HG03135 (cell line): ENCODE measurements at regions not wholly inside any gene's neighbourhood (a gene's known extent, or its start where the extent isn't known, plus 50 kb on each side); places are given as distances from the start of the nearest gene placed in this dataset.

Experiments used
- ATAC-seq: cut with Tn5 transposase; IDR thresholded peaks from one replicate; pipeline ENCODE4 v1.9.1; 2021; ENCODE audit warnings: mild to moderate bottlenecking, moderate library complexity; ENCODE audit not compliant: unreplicated experiment

- no peak for ATAC-seq
These were observed 363.0 kb downstream of the SS18 start for GRCh38 chr18:25727281-25727985.

- ATAC-seq, result no peak
These were observed 364.1 kb downstream of the SS18 start for GRCh38 chr18:25726298-25726697.

- ATAC-seq, result no peak
These were observed 364.9 kb downstream of the SS18 start for GRCh38 chr18:25725501-25725900.

GRCh38 chr18:25724997-25725396, 365.4 kb downstream of the SS18 start:
- no peak for ATAC-seq

GRCh38 chr18:25724121-25724520, 366.3 kb downstream of the SS18 start:
- ATAC-seq, result no peak

- no peak for ATAC-seq
These were observed 361.1 kb upstream of the ZNF521 start for GRCh38 chr18:25713103-25713502.

DNA sequence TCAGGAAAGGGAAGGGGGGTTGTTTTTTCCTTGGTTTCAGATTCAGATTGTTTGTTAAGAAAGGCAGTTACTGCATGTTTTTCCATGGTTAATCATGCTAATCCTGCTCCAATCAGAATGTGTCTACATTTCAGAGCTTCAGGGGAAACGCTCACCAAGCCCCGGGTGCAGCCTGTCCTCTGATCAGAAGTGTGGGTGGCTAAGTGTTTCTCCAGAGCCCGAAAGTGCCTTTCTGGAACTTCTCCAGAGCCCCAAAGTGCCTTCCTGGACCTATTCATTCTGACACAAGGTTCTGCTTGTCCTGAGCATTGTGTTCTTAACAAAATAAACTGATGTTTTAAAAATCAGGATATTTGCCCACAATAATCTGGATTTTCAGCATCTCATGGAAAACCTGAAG, 359.0 kb upstream of the ZNF521 start:
- no peak for ATAC-seq

DNA sequence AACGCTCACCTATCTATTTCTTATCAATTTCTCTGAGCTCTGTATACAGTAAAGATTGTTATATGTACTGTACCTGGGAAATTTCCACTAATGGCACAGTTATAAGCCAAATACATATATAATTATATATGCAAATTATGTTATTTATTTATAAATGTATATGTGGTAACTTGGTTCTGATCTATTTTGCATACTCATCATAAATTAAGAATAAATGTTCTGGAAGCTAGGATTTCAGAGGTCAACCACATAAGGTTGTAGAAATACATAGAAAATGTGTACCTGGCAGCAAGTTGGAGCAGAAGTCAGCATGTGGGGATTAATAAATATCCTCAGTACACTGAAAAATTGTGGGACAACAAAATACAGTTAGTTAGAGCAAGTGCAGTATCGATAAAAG, 353.7 kb upstream of the ZNF521 start:
- no peak for ATAC-seq

DNA sequence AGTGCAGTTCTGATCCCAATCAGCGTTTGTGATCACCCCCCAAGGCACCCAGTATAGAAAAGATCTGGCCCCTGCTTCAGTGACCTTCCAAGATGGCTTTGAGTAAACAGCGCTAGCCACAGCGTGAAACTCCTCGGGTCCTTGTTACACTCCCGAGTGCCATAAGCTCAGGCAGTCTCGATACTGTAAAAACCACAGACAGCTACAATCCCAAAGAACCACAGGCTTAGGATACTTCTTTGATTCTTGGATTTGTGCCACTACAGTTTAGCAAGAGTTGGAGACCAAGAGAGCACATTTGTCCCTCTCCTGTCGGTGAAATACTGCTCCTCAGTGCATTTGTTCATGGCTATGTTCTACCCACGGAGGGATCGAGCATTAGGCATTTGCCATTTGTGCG, 352.5 kb upstream of the ZNF521 start:
- no peak for ATAC-seq

DNA sequence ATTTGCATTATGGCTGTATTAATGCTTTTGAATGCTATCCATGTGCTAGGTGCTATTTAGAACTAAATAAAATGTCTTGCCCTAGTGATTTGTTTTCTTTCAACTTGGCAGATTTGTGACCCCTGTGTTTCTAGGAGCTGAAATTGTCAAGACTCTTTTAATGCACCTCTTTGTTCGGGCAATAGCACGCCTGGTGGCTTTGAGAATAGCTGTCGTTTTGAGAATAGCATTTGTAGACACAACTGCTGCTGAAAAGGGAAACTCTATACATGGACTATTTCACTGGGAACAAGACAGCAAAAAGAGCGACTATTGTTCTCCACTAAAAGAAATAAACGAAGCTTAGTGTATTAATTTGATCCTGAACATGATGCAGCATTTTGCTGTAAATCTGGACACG, 352.1 kb upstream of the ZNF521 start:
- ATAC-seq, result no peak

GRCh38 chr18:25701821-25702220, 349.9 kb upstream of the ZNF521 start:
- ATAC-seq, result no peak

- ATAC-seq, result no peak
These were observed 335.1 kb upstream of the ZNF521 start for GRCh38 chr18:25686960-25687500.

DNA sequence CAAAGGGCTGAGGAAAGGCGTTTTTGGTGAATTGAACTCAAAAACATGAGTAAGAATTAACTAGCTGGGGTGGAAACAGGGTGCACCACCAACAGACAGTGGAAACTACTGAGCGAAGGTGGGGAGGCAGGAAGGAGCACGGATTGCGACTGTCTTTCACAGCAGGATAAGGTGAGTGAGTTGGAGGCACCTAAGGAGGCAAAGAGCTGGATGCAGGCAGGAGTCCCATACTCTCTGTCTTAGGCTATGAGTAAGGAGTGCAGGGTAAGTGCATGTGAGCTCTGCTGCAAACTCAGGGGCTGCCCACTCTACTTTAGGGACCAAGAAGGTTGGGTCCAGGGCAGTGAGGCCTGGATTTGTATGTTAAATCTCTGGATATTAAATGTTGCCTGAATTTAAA, 333.1 kb upstream of the ZNF521 start:
- ATAC-seq, result no peak

GRCh38 chr18:25679491-25679890, 327.5 kb upstream of the ZNF521 start:
- no peak for ATAC-seq

DNA sequence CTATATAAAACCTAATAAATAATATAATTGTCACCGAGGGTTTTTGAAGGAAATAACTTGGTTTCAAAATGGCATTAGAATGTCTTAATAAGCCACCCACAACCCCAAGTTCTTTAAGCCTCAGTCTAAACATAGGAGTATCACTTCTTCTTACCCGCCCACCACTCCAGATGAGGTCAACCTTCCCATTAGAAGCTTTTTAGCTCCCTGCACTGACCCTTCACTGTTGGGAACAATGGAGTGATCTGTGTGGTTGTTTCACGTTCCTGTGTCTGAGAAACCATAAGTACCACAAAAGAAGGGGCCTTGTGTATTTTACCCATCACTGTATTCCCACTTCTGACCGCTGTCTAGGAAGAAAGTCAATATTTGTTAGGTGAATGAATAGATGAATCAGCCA, 326.3 kb upstream of the ZNF521 start:
- no peak for ATAC-seq

GRCh38 chr18:25675123-25675850, 323.3 kb upstream of the ZNF521 start:
- ATAC-seq, result no peak

GRCh38 chr18:25674183-25674582, 322.2 kb upstream of the ZNF521 start:
- no peak for ATAC-seq

DNA sequence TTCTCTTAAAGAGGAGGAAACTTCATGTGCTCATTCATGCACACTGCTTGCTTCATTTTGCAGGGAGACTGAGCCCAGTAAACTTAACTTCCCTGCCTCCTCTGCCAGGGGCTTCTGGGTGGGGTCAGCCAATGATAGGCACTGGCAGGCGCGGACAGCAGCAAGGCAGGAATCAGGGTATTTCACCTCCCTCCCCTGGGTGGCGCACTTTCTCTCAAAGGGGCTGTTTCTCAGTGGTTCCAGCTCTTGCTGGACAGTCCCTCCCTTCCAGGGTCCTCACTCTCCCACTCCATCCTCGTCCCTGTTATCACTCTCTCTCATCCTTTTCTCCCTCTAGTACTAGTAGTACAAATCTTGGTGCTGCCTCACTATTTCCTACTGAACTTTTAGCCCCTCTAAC, 320.5 kb upstream of the ZNF521 start:
- no peak for ATAC-seq

DNA sequence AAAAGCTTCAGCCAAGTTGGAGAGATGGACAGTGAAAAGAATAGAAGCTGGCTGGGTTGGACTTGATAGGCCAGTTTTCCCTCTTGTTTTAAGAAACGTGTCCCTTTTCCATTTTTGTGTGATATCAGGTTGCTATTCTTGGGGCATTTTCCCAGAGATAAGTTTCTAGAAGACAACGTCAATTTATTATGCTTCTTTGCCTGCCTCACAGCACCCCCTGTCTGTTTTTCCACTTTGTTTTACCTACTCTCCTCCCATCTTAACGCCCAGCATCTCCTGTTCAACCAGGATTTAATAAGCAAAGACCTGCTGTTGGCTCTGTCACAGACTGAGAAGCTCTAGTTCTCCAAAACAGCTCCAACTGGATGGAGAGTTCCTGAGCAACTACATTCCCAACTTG, 317.8 kb upstream of the ZNF521 start:
- no peak for ATAC-seq

DNA sequence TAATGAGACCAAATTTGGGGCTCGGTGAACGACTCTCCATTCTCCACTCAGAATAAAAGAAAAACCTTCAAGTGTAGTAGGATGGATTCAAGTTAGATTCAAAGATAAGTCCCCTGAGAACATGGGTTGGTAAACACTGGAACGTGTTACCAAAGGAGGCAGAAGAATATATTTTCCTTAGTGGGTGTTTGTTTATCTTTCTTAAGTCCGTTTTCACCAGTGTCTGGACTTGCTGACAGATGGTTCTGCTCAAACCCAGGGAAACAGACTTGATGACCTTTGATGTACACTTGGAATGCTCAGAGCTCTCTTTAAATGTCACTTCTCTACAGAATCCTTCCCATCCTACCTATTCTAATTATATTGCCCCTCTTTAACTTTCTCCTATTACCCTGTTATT, 310.3 kb upstream of the ZNF521 start:
- no peak for ATAC-seq

DNA sequence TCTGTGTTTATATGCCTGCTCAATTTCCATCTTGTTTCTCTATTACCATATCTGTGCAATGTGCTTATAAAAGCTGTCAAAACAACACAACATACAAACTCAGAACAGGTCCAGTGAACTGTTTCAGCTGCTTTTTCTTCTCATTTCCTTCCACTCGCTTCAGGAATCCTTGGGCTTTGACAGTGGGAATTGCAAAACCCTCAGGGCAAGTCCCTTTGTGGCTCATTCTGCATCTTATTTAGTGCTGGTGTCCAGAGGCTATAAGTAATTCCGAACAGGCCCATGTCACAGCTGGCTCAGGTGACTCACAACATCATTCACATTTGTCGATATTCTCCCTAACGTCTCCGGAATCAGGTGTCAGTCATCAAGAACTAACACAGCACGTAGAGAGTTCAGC, 309.9 kb upstream of the ZNF521 start:
- no peak for ATAC-seq

GRCh38 chr18:25659541-25659940, 307.6 kb upstream of the ZNF521 start:
- no peak for ATAC-seq
